ENCODE measurements at regions not wholly inside any gene's neighbourhood (a gene's known extent, or its start where the extent isn't known, plus 50 kb on each side); places are given as distances from the start of the nearest gene placed in this dataset.

DNA sequence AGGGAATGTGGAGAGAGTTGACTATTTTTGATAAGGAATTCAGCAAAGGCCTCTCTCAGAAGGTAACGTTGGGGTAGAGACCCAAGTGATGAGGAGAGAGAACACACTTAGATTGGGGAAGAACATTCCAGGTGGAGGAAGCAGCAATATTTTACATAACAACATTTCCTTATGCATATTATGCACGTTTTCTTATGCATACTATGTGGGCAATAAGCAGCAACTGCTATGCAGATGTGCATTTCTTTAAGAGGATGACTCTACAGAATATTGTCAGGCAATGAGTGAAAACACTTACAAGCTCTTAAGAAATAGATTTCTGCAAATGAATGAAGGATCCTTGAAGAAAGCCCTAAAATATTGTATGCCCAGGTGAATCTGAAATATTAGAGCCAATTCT is 91.1 kb downstream of the TMEM47 start:
- TF ChIP-seq, protein P1, sequence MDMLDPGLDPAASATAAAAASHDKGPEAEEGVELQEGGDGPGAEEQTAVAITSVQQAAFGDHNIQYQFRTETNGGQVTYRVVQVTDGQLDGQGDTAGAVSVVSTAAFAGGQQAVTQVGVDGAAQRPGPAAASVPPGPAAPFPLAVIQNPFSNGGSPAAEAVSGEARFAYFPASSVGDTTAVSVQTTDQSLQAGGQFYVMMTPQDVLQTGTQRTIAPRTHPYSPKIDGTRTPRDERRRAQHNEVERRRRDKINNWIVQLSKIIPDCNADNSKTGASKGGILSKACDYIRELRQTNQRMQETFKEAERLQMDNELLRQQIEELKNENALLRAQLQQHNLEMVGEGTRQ (IDR thresholded peaks at IDR 0.05; ENCODE audit: low read depth, low read length) = no peak
- TF ChIP-seq, protein P2, sequence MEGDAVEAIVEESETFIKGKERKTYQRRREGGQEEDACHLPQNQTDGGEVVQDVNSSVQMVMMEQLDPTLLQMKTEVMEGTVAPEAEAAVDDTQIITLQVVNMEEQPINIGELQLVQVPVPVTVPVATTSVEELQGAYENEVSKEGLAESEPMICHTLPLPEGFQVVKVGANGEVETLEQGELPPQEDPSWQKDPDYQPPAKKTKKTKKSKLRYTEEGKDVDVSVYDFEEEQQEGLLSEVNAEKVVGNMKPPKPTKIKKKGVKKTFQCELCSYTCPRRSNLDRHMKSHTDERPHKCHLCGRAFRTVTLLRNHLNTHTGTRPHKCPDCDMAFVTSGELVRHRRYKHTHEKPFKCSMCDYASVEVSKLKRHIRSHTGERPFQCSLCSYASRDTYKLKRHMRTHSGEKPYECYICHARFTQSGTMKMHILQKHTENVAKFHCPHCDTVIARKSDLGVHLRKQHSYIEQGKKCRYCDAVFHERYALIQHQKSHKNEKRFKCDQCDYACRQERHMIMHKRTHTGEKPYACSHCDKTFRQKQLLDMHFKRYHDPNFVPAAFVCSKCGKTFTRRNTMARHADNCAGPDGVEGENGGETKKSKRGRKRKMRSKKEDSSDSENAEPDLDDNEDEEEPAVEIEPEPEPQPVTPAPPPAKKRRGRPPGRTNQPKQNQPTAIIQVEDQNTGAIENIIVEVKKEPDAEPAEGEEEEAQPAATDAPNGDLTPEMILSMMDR (conservative IDR thresholded peaks at IDR 0.05; ENCODE audit: low read depth, low read length) = no peak
- TF ChIP-seq MAFK (IDR thresholded peaks at IDR 0.05; ENCODE audit: low read depth, low read length) (no peak), CEBPB (IDR thresholded peaks at IDR 0.05; ENCODE audit: low read depth, low read length) (no peak), RAD21 (IDR thresholded peaks at IDR 0.05; ENCODE audit: low read length) (no peak), CHD1 (IDR thresholded peaks at IDR 0.05; ENCODE audit: low read depth, low read length) (no peak), RCOR1 (IDR thresholded peaks at IDR 0.05; ENCODE audit: insufficient replicate concordance, low read length) (no peak), RFX5 (IDR thresholded peaks at IDR 0.05; ENCODE audit: low read depth, low read length) (no peak), SMC3 (IDR thresholded peaks at IDR 0.05; ENCODE audit: low read depth, low read length) (no peak), NFE2L2 (IDR thresholded peaks at IDR 0.05; ENCODE audit: low read depth, low read length) (no peak), BHLHE40 (IDR thresholded peaks at IDR 0.05; ENCODE audit: low read depth, low read length) (no peak), MXI1 (IDR thresholded peaks at IDR 0.05; ENCODE audit: borderline replicate concordance, low read depth, low read length) (no peak)
- TF ChIP-seq, protein P3, sequence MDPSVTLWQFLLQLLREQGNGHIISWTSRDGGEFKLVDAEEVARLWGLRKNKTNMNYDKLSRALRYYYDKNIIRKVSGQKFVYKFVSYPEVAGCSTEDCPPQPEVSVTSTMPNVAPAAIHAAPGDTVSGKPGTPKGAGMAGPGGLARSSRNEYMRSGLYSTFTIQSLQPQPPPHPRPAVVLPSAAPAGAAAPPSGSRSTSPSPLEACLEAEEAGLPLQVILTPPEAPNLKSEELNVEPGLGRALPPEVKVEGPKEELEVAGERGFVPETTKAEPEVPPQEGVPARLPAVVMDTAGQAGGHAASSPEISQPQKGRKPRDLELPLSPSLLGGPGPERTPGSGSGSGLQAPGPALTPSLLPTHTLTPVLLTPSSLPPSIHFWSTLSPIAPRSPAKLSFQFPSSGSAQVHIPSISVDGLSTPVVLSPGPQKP (IDR thresholded peaks at IDR 0.05; ENCODE audit: borderline replicate concordance, low read depth, low read length) = no peak
- dilution Hi-C loops (cut with HindIII; ENCODE audit: low sequenced_read_pairs, unreplicated experiment) = no loop called here
- POLR2A ChIA-PET (ENCODE audit: unreplicated experiment) = no interaction called here

More for the DNA sequence above, 91.1 kb downstream of the TMEM47 start:
- no peak overlapping the region for H3K4me3 ChIP-seq (ENCODE audit: insufficient read depth, low read depth, low read length)
- CTCF ChIA-PET = no interaction called here
- DNase-seq = no peak
- no peaks in the 10 kb centered on the region for H3K9me1 ChIP-seq (ENCODE audit: insufficient read depth, low read length)
- no peak overlapping the region for H3K14ac ChIP-seq (replicated peaks; ENCODE audit: low read depth, low read length)
- H3K9me3 ChIP-seq (ENCODE audit: control insufficient read depth, insufficient read depth, low read length) = no peaks in the 10 kb centered on the region
- H3K56ac ChIP-seq (ENCODE audit: extremely low read depth, insufficient read depth, low read length) = no peak overlapping the region
- H4K20me1 ChIP-seq (ENCODE audit: insufficient read depth, low read length) = no peaks in the 10 kb centered on the region
- H3K36me3 ChIP-seq (ENCODE audit: control insufficient read depth, insufficient read depth, low read length) = no peaks in the 10 kb centered on the region
- H3K79me1 ChIP-seq (ENCODE audit: low read depth in 1 of 2, low read length in 2 of 2) = no peaks in the 10 kb centered on the region
- H4K8ac ChIP-seq (ENCODE audit: low read depth in 2 of 2, low read length in 2 of 2) = no peak overlapping the region
- H3K4me2 ChIP-seq (ENCODE audit: low read depth, low read length) = no peak overlapping the region
- no peak overlapping the region for H3K27ac ChIP-seq (ENCODE audit: insufficient read depth, low read length)
- no peak overlapping the region for H3K9ac ChIP-seq (ENCODE audit: low read depth, low read length)
- H4K91ac ChIP-seq (ENCODE audit: insufficient read depth, low read depth, low read length) = no peak overlapping the region
- H4K5ac ChIP-seq (ENCODE audit: low read depth, low read length) = no peak overlapping the region
- in situ Hi-C loops (cut with MboI; ENCODE audit: low sequenced_read_pairs) = no loop called here
- H2BK15ac ChIP-seq (ENCODE audit: low read depth, low read length) = no peak overlapping the region
- H2BK20ac ChIP-seq (ENCODE audit: low read depth, low read length) = no peak overlapping the region
- no peak overlapping the region for H2AFZ ChIP-seq (replicated peaks; ENCODE audit: low read length, poor library complexity)
- H2BK5ac ChIP-seq (ENCODE audit: low read depth, low read length, poor library complexity, severe bottlenecking) = no peak overlapping the region
- H3K4ac ChIP-seq (ENCODE audit: low read depth, low read length) = no peak overlapping the region
- H2AK5ac ChIP-seq (ENCODE audit: low read depth, low read length) = no peak overlapping the region
- H2BK120ac ChIP-seq (ENCODE audit: low read depth, low read length) = no peak overlapping the region
- H2AK9ac ChIP-seq (replicated peaks; ENCODE audit: low read depth, low read length, poor library complexity) = no peak overlapping the region
- H3K18ac ChIP-seq (ENCODE audit: low read depth, low read length) = no peak overlapping the region
- intact Hi-C loops (cut with micrococcal nuclease) = no loop called here
- ATAC-seq (ENCODE audit: low read depth) = no peak
- no peak overlapping the region for H3K23ac ChIP-seq (ENCODE audit: low read depth, low read length)
- WGBS, 2 experiments (ENCODE audit: extremely low coverage in 2 of 2, insufficient read length in 1 of 2) = no CpG with 5 or more reads among the region's 2 CpGs
- H3K27me3 ChIP-seq (ENCODE audit: control insufficient read depth, insufficient read depth, low read length) = no peaks in the 10 kb centered on the region
- no TSS peak for BruUV-seq (replicated peaks)
- no peaks in the 10 kb centered on the region for H3K4me1 ChIP-seq (ENCODE audit: control insufficient read depth, insufficient read depth, low read length)

All from IMR-90 (cell line).